Suprapubic skin (tissue), 4 donors: ENCODE measurements at regions not wholly inside any gene's neighbourhood (a gene's known extent, or its start where the extent isn't known, plus 50 kb on each side); places are given as distances from the start of the nearest gene placed in this dataset.

ENCODE experiments used
- DNase-seq, 2 donors: peaks; one replicate each; pipeline ENCODE4 v3.0.0-alpha.2; 2019; ENCODE audit warnings: low spot score in 2 of 2
- H3K27ac ChIP-seq: fragments of 200-600 bp; sonication (generic); one replicate; pipeline ENCODE4 v1.5.1; 2019
- H3K27me3 ChIP-seq: fragments of 200-600 bp; sonication (generic); one replicate; pipeline ENCODE4 v1.5.1; 2019
- H3K36me3 ChIP-seq: fragments of 200-600 bp; sonication (generic); one replicate; pipeline ENCODE4 v1.5.1; 2019
- H3K4me1 ChIP-seq: fragments of 200-600 bp; sonication (generic); one replicate; pipeline ENCODE4 v1.5.1; 2019
- H3K4me3 ChIP-seq: fragments of 200-600 bp; sonication (generic); one replicate; pipeline ENCODE4 v1.5.1; 2019; ENCODE audit warnings: mild to moderate bottlenecking
- H3K9me3 ChIP-seq: fragments of 200-600 bp; sonication (generic); one replicate; pipeline ENCODE4 v1.5.1; 2019
- EP300 ChIP-seq: sonication (generic); formaldehyde crosslinking; IDR thresholded peaks from one replicate; pipeline ENCODE4 v1.6.1; 2017; ENCODE audit warnings: antibody characterized with exemption
- POLR2A ChIP-seq, 2 donors: fragments of 450-650 bp; IDR thresholded peaks; one replicate each; pipeline ENCODE4 v1.6.1; 2017; ENCODE audit warnings: antibody characterized with exemption in 2 of 2, mild to moderate bottlenecking in 2 of 2, moderate library complexity in 2 of 2
- POLR2AphosphoS5 ChIP-seq, 3 donors: sonication (generic); formaldehyde crosslinking; IDR thresholded peaks; one replicate each; pipeline ENCODE4 v1.6.1; 2017; ENCODE audit warnings: antibody characterized with exemption in 3 of 3
- WGBS: methylation state at CpG from one replicate; pipeline ENCODE4 v1.1.5; 2018; 5-methylcytosine and 5-hydroxymethylcytosine counted together
- TF ChIP-seq, protein P1 (sequence below), 2 donors: fragments of 200-600 bp in 1 of 2; fragments of 450-650 bp in 1 of 2; sonication (generic) in 1 of 2; IDR thresholded peaks; one replicate each; pipeline ENCODE4 v1.5.1; 2016 to 2019; ENCODE audit warnings: antibody characterized with exemption in 2 of 2, mild to moderate bottlenecking in 1 of 2, moderate library complexity in 1 of 2

- no peaks in the 10 kb centered on the region for H3K4me1 ChIP-seq
- H3K27ac ChIP-seq, result no peak overlapping the region
- DNase-seq, result no peak
- H3K36me3 ChIP-seq, result no peaks in the 10 kb centered on the region
- TF ChIP-seq EP300 (no peak), POLR2AphosphoS5 (IDR thresholded peaks at IDR 0.05) (no peak), POLR2A (IDR thresholded peaks at IDR 0.05) (no peak)
- TF ChIP-seq, protein P1, sequence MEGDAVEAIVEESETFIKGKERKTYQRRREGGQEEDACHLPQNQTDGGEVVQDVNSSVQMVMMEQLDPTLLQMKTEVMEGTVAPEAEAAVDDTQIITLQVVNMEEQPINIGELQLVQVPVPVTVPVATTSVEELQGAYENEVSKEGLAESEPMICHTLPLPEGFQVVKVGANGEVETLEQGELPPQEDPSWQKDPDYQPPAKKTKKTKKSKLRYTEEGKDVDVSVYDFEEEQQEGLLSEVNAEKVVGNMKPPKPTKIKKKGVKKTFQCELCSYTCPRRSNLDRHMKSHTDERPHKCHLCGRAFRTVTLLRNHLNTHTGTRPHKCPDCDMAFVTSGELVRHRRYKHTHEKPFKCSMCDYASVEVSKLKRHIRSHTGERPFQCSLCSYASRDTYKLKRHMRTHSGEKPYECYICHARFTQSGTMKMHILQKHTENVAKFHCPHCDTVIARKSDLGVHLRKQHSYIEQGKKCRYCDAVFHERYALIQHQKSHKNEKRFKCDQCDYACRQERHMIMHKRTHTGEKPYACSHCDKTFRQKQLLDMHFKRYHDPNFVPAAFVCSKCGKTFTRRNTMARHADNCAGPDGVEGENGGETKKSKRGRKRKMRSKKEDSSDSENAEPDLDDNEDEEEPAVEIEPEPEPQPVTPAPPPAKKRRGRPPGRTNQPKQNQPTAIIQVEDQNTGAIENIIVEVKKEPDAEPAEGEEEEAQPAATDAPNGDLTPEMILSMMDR (IDR thresholded peaks at IDR 0.05), result no peak
- WGBS, result 89% methylated on average over 4 of the region's 4 CpGs
- H3K27me3 ChIP-seq, result no peaks in the 10 kb centered on the region
- peaks cover 7% of the 10 kb centered on the region for H3K9me3 ChIP-seq
- no peak overlapping the region for H3K4me3 ChIP-seq
Measured at GRCh38 chr3:27889745-27890144, 167.6 kb upstream of the EOMES start.

DNA sequence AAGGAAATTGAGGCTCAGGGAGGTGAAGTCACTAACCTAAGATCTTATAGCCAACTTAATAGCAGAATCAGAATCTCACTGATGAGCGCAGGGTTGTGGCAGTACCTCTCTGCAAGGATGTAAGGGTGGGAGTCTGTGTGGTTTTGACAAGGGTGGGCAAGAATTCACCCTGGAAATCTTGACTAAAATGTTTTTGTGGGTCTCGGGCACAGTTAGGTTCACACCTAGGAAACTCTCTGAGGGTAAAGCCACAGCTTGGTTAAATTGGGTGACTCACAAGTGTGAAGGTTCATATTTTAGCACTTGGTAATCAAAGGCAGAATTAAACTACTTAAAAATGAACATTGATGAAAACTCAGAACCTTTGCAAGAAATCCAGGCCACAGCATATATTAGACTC lies 178.2 kb upstream of the EOMES start:
- WGBS, result 89% methylated on average over 2 of the region's 2 CpGs
- TF ChIP-seq, protein P1 (IDR thresholded peaks at IDR 0.05), result no peak
- TF ChIP-seq POLR2AphosphoS5 (IDR thresholded peaks at IDR 0.05) (no peak), POLR2A (IDR thresholded peaks at IDR 0.05) (no peak), EP300 (no peak)
- H3K36me3 ChIP-seq, result no peaks in the 10 kb centered on the region
- DNase-seq, result no peak
- no peak overlapping the region for H3K4me3 ChIP-seq
- H3K27ac ChIP-seq, result no peak overlapping the region
- H3K9me3 ChIP-seq, result no peaks in the 10 kb centered on the region
- H3K4me1 ChIP-seq, result no peaks in the 10 kb centered on the region
- no peaks in the 10 kb centered on the region for H3K27me3 ChIP-seq

- no peaks in the 10 kb centered on the region for H3K4me1 ChIP-seq
- 77% methylated on average over 3 of the region's 3 CpGs for WGBS
- H3K4me3 ChIP-seq, result no peak overlapping the region
- DNase-seq, result no peak
- no peak overlapping the region for H3K27ac ChIP-seq
- no peaks in the 10 kb centered on the region for H3K9me3 ChIP-seq
- H3K36me3 ChIP-seq, result no peaks in the 10 kb centered on the region
- TF ChIP-seq, protein P1 (IDR thresholded peaks at IDR 0.05), result no peak
- TF ChIP-seq POLR2A (IDR thresholded peaks at IDR 0.05) (no peak), POLR2AphosphoS5 (IDR thresholded peaks at IDR 0.05) (no peak), EP300 (no peak)
- H3K27me3 ChIP-seq, result no peaks in the 10 kb centered on the region
Measured at GRCh38 chr3:27903446-27903845, 181.3 kb upstream of the EOMES start.

- Histone ChIP-seq H3K9me3 (no peaks in the 10 kb centered on the region), H3K4me1 (no peaks in the 10 kb centered on the region), H3K27me3 (no peaks in the 10 kb centered on the region), H3K4me3 (no peak overlapping the region), H3K36me3 (no peaks in the 10 kb centered on the region), H3K27ac (no peak overlapping the region)
- no peak for DNase-seq
- TF ChIP-seq, protein P1 (IDR thresholded peaks at IDR 0.05), result no peak
- TF ChIP-seq EP300 (no peak), POLR2A (IDR thresholded peaks at IDR 0.05) (no peak), POLR2AphosphoS5 (IDR thresholded peaks at IDR 0.05) (no peak)
- 93% methylated on average over 2 of the region's 2 CpGs for whole genome bisulfite sequencing
Measured at GRCh38 chr3:27905625-27906024, 183.5 kb upstream of the EOMES start.

- Histone ChIP-seq H3K36me3 (no peaks in the 10 kb centered on the region), H3K27ac (no peak overlapping the region), H3K4me1 (no peaks in the 10 kb centered on the region), H3K27me3 (no peaks in the 10 kb centered on the region), H3K4me3 (no peak overlapping the region), H3K9me3 (no peaks in the 10 kb centered on the region)
- DNase-seq, result no peak
- TF ChIP-seq, protein P1 (IDR thresholded peaks at IDR 0.05), result no peak
- no peak for TF ChIP-seq POLR2AphosphoS5 (IDR thresholded peaks at IDR 0.05)
- TF ChIP-seq EP300, result no peak
Measured at GRCh38 chr3:27907148-27907547, 185.0 kb upstream of the EOMES start.
